ENCODE measurements at regions not wholly inside any gene's neighbourhood (a gene's known extent, or its start where the extent isn't known, plus 50 kb on each side); places are given as distances from the start of the nearest gene placed in this dataset.

GRCh38 chr1:83761167-83762038 lies 237.5 kb downstream of the TTLL7 start:
- no peak overlapping the region for H3K27ac ChIP-seq (ENCODE audit: low read length)
- no peaks in the 10 kb centered on the region for H3K27me3 ChIP-seq (ENCODE audit: control insufficient read depth, insufficient read depth, low read length)
- no peak overlapping the region for H3K4me3 ChIP-seq (ENCODE audit: low read length)
- H3K4me1 ChIP-seq (ENCODE audit: control insufficient read depth, insufficient read depth, low read length), result peaks cover 21% of the 10 kb centered on the region
- peak; percentile 84 for DNase-seq
- WGBS (ENCODE audit: insufficient coverage), result 19% methylated on average over 3 of the region's 8 CpGs
- H3K9me3 ChIP-seq (replicated peaks; ENCODE audit: control insufficient read depth, low read depth, low read length), result no peaks in the 10 kb centered on the region
- H3K36me3 ChIP-seq (ENCODE audit: control insufficient read depth, insufficient read depth, low read length), result no peaks in the 10 kb centered on the region

DNA sequence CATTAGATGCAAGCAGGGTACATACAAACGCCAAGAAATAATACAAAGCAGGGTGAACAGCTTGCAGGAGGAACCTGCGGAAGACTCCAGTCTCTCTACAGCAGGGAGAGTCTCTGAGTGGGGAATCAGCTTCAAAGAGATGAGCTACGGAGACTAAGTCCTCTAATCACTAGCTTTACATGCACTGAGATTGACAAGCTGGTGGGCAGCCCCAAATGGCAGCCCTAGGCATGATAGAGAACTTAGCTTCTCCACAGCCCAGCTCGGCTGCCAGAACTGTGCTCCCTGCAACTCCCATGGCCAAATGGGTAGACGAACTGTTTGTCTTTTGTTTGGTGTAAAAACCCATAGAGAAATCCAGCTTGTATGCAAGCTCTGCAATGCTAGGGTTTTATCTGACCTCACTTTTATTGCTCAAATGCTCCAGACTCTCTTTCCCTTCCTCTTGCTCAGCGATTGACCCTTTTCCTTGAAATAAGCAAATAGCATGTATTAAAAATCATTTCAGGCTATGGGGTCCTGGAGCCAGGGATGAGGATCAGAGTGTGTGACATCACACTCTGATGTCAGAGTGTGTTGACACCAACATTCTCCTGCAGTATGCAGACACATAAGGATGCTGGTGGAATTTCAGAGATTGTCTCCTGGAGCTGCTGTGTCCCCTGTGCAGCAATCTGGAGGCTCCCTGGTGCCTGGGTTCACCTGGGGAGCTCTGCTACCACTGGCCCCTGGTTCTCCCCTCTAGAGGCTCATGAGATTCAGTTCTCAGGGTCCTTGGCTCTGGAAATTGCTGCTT lies 238.5 kb downstream of the TTLL7 start:
- DNase-seq, result peak; percentile 55
- WGBS (ENCODE audit: insufficient coverage), result 83% methylated on average over 2 of the region's 6 CpGs
- H3K9me3 ChIP-seq (replicated peaks; ENCODE audit: control insufficient read depth, low read depth, low read length), result no peaks in the 10 kb centered on the region
- peaks cover 21% of the 10 kb centered on the region for H3K4me1 ChIP-seq (ENCODE audit: control insufficient read depth, insufficient read depth, low read length)
- H3K27ac ChIP-seq (ENCODE audit: low read length), result no peak overlapping the region
- no peaks in the 10 kb centered on the region for H3K36me3 ChIP-seq (ENCODE audit: control insufficient read depth, insufficient read depth, low read length)
- H3K4me3 ChIP-seq (ENCODE audit: low read length), result no peak overlapping the region
- no peaks in the 10 kb centered on the region for H3K27me3 ChIP-seq (ENCODE audit: control insufficient read depth, insufficient read depth, low read length)

- H3K4me1 ChIP-seq (ENCODE audit: control insufficient read depth, insufficient read depth, low read length), result peaks cover 21% of the 10 kb centered on the region
- H3K27ac ChIP-seq (ENCODE audit: low read length), result no peak overlapping the region
- no peaks in the 10 kb centered on the region for H3K9me3 ChIP-seq (replicated peaks; ENCODE audit: control insufficient read depth, low read depth, low read length)
- 98% methylated on average over 5 of the region's 8 CpGs for WGBS (ENCODE audit: insufficient coverage)
- no peak for DNase-seq
- H3K4me3 ChIP-seq (ENCODE audit: low read length), result no peak overlapping the region
- no peaks in the 10 kb centered on the region for H3K27me3 ChIP-seq (ENCODE audit: control insufficient read depth, insufficient read depth, low read length)
- no peaks in the 10 kb centered on the region for H3K36me3 ChIP-seq (ENCODE audit: control insufficient read depth, insufficient read depth, low read length)
These were observed 241.8 kb downstream of the TTLL7 start for GRCh38 chr1:83756984-83757717.

DNA sequence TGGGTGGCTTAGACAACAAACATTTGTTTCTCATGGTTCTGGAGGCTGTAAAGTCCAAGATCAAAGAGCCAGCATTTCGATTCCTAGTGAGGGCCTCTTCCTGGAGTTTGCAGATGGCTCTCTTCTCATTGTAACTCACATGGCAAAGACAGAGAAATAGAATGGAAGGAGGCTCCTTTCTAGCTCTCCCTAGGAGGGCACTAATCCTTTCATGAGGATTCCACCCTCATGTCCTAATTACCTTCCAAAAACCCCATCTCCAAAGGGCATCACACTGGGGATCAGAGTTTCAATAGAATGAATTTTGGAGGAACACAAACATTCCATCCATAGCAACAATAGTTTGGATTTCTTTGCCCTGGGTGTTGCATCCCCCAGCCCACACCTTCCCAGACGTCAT lies 247.3 kb downstream of the TTLL7 start:
- H3K36me3 ChIP-seq (ENCODE audit: control insufficient read depth, insufficient read depth, low read length), result no peaks in the 10 kb centered on the region
- no CpG with 5 or more reads among the region's 2 CpGs for WGBS (ENCODE audit: insufficient coverage)
- H3K27me3 ChIP-seq (ENCODE audit: control insufficient read depth, insufficient read depth, low read length), result no peaks in the 10 kb centered on the region
- no peak for DNase-seq
- H3K4me1 ChIP-seq (ENCODE audit: control insufficient read depth, insufficient read depth, low read length), result no peaks in the 10 kb centered on the region
- H3K9me3 ChIP-seq (replicated peaks; ENCODE audit: control insufficient read depth, low read depth, low read length), result peaks cover 2% of the 10 kb centered on the region
- H3K27ac ChIP-seq (ENCODE audit: low read length), result no peak overlapping the region
- H3K4me3 ChIP-seq (ENCODE audit: low read length), result no peak overlapping the region

DNA sequence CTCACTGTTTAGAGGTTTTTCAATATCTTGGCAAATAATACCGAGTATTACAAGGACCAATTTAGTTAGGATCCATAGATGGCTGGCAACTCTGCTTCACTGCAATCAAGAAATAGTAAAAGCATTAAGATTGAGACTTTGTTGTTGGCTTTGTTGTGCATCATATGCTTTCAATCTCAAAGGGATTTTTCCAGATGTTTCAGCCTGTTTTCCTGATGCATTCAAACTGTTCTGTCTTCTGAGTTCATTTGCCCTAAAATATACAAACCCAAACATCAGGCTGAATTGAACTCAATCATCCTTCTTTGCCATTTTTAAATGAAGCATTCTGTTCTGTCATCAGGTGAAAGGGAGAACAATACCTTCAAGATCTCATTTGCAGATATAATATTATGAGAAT lies 248.7 kb downstream of the TTLL7 start:
- H3K36me3 ChIP-seq (ENCODE audit: control insufficient read depth, insufficient read depth, low read length), result no peaks in the 10 kb centered on the region
- no peaks in the 10 kb centered on the region for H3K27me3 ChIP-seq (ENCODE audit: control insufficient read depth, insufficient read depth, low read length)
- no peak overlapping the region for H3K4me3 ChIP-seq (ENCODE audit: low read length)
- H3K27ac ChIP-seq (ENCODE audit: low read length), result no peak overlapping the region
- no CpG with 5 or more reads among the region's 1 CpG for WGBS (ENCODE audit: insufficient coverage)
- DNase-seq, result peak; percentile 41
- H3K4me1 ChIP-seq (ENCODE audit: control insufficient read depth, insufficient read depth, low read length), result no peaks in the 10 kb centered on the region
- H3K9me3 ChIP-seq (replicated peaks; ENCODE audit: control insufficient read depth, low read depth, low read length), result peaks cover 2% of the 10 kb centered on the region

GRCh38 chr1:83747853-83748482 lies 251.0 kb downstream of the TTLL7 start:
- peaks cover 2% of the 10 kb centered on the region for H3K9me3 ChIP-seq (replicated peaks; ENCODE audit: control insufficient read depth, low read depth, low read length)
- no peaks in the 10 kb centered on the region for H3K4me1 ChIP-seq (ENCODE audit: control insufficient read depth, insufficient read depth, low read length)
- DNase-seq, result no peak
- H3K27me3 ChIP-seq (ENCODE audit: control insufficient read depth, insufficient read depth, low read length), result no peaks in the 10 kb centered on the region
- no peak overlapping the region for H3K4me3 ChIP-seq (ENCODE audit: low read length)
- no peaks in the 10 kb centered on the region for H3K36me3 ChIP-seq (ENCODE audit: control insufficient read depth, insufficient read depth, low read length)
- WGBS (ENCODE audit: insufficient coverage), result 79% methylated on average over 2 of the region's 4 CpGs
- no peak overlapping the region for H3K27ac ChIP-seq (ENCODE audit: low read length)

DNA sequence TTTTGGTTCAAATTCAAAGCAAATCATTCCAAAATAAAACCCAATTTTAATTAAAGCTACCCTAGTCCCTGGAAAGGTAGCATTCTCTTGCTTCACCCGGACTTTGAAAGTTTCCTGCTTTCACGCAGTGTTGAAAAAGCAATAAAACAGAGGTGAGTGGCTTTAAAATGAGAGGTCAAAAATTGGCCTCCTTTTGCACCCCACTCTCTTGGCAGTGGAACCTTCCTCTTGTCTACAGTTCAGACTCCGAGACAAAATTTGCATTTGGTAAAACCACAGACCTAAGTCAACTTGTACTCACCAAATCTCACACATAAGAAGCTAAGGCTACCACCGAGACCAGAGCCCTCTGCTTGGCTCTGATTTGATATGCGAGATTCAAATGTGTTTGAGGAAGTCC lies 252.7 kb downstream of the TTLL7 start:
- 50% methylated on average over 1 of the region's 5 CpGs for WGBS (ENCODE audit: insufficient coverage)

GRCh38 chr1:83742446-83742845 lies 256.5 kb downstream of the TTLL7 start:
- DNase-seq, result no peak

More for the DNA sequence above, 252.7 kb downstream of the TTLL7 start:
- Histone ChIP-seq H3K4me1 (ENCODE audit: control insufficient read depth, insufficient read depth, low read length) (no peaks in the 10 kb centered on the region), H3K27me3 (ENCODE audit: control insufficient read depth, insufficient read depth, low read length) (no peaks in the 10 kb centered on the region), H3K9me3 (replicated peaks; ENCODE audit: control insufficient read depth, low read depth, low read length) (no peaks in the 10 kb centered on the region), H3K4me3 (ENCODE audit: low read length) (no peak overlapping the region), H3K36me3 (ENCODE audit: control insufficient read depth, insufficient read depth, low read length) (no peaks in the 10 kb centered on the region), H3K27ac (ENCODE audit: low read length) (no peak overlapping the region)
- DNase-seq, result no peak

DNA sequence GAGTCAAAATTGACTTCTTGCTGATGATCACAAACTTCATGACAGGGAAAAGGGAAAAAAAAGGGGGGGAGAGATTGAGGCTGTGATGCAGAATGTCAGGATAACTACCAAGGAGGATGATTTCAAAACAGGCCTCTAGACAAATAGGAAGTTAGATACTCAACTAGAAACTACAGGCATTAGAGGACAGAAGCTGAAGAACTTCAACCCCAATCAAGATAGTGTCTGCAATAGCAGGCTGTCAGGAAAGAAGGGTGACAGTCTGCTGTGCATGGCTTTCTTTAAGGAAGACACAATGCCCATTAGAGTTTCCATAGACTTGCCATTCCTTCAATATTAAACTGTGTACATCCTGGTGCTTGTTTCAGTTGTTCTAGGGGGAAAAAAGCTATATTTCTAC lies 257.2 kb downstream of the TTLL7 start:
- Histone ChIP-seq H3K9me3 (replicated peaks; ENCODE audit: control insufficient read depth, low read depth, low read length) (no peaks in the 10 kb centered on the region), H3K27ac (ENCODE audit: low read length) (no peak overlapping the region), H3K27me3 (ENCODE audit: control insufficient read depth, insufficient read depth, low read length) (no peaks in the 10 kb centered on the region), H3K36me3 (ENCODE audit: control insufficient read depth, insufficient read depth, low read length) (no peaks in the 10 kb centered on the region), H3K4me3 (ENCODE audit: low read length) (no peak overlapping the region), H3K4me1 (ENCODE audit: control insufficient read depth, insufficient read depth, low read length) (no peaks in the 10 kb centered on the region)
- DNase-seq, result no peak

More at GRCh38 chr1:83742446-83742845, 256.5 kb downstream of the TTLL7 start:
- no CpG with 5 or more reads among the region's 3 CpGs for WGBS (ENCODE audit: insufficient coverage)
- Histone ChIP-seq H3K4me3 (ENCODE audit: low read length) (no peak overlapping the region), H3K4me1 (ENCODE audit: control insufficient read depth, insufficient read depth, low read length) (no peaks in the 10 kb centered on the region), H3K27me3 (ENCODE audit: control insufficient read depth, insufficient read depth, low read length) (no peaks in the 10 kb centered on the region), H3K36me3 (ENCODE audit: control insufficient read depth, insufficient read depth, low read length) (no peaks in the 10 kb centered on the region), H3K9me3 (replicated peaks; ENCODE audit: control insufficient read depth, low read depth, low read length) (no peaks in the 10 kb centered on the region), H3K27ac (ENCODE audit: low read length) (no peak overlapping the region)

Measured in muscle of leg (tissue), 3 donors.